GM04503 (cell line): ENCODE measurements at regions not wholly inside any gene's neighbourhood (a gene's known extent, or its start where the extent isn't known, plus 50 kb on each side); places are given as distances from the start of the nearest gene placed in this dataset.

Experiments used
- DNase-seq: peaks from one replicate; pipeline ENCODE4 v3.0.0-alpha.2; 2012; ENCODE audit warnings: low read depth

GRCh38 chr4:62360156-62360545 lies 1160.0 kb downstream of the ADGRL3 start:
- DNase-seq: no peak

- DNase-seq: no peak
Measured at GRCh38 chr4:62359441-62360155, 1159.5 kb downstream of the ADGRL3 start.

GRCh38 chr4:62344915-62345314 lies 1144.8 kb downstream of the ADGRL3 start:
- DNase-seq: no peak

- DNase-seq: no peak
Measured at GRCh38 chr4:62344474-62344873, 1144.3 kb downstream of the ADGRL3 start.

- DNase-seq: no peak
Measured at GRCh38 chr4:62342346-62342745, 1142.2 kb downstream of the ADGRL3 start.

GRCh38 chr4:62328526-62328925 lies 1128.4 kb downstream of the ADGRL3 start:
- DNase-seq: no peak

GRCh38 chr4:62327612-62328297 lies 1127.6 kb downstream of the ADGRL3 start:
- no peak for DNase-seq

GRCh38 chr4:62324215-62324614 lies 1124.1 kb downstream of the ADGRL3 start:
- no peak for DNase-seq

- DNase-seq: no peak
Measured at GRCh38 chr4:62320612-62321011, 1120.5 kb downstream of the ADGRL3 start.

GRCh38 chr4:62302710-62303109 lies 1102.6 kb downstream of the ADGRL3 start:
- no peak for DNase-seq

- DNase-seq: no peak
Measured at GRCh38 chr4:62301500-62301899, 1101.4 kb downstream of the ADGRL3 start.

GRCh38 chr4:62293551-62293950 lies 1093.4 kb downstream of the ADGRL3 start:
- no peak for DNase-seq

GRCh38 chr4:62292911-62293310 lies 1092.8 kb downstream of the ADGRL3 start:
- no peak for DNase-seq

- no peak for DNase-seq
Measured at GRCh38 chr4:62288808-62289541, 1088.8 kb downstream of the ADGRL3 start.

- DNase-seq: no peak
Measured at GRCh38 chr4:62285026-62285425, 1084.9 kb downstream of the ADGRL3 start.

GRCh38 chr4:62279689-62280088 lies 1079.6 kb downstream of the ADGRL3 start:
- no peak for DNase-seq

GRCh38 chr4:62275470-62275869 lies 1075.3 kb downstream of the ADGRL3 start:
- no peak for DNase-seq

- no peak for DNase-seq
Measured at GRCh38 chr4:62274782-62275181, 1074.7 kb downstream of the ADGRL3 start.

- no peak for DNase-seq
Measured at GRCh38 chr4:62271107-62271506, 1071.0 kb downstream of the ADGRL3 start.

GRCh38 chr4:62269918-62270317 lies 1069.8 kb downstream of the ADGRL3 start:
- DNase-seq: no peak

- DNase-seq: no peak
Measured at GRCh38 chr4:62263454-62263853, 1063.3 kb downstream of the ADGRL3 start.

- DNase-seq: no peak
Measured at GRCh38 chr4:62262676-62263075, 1062.5 kb downstream of the ADGRL3 start.

- DNase-seq: no peak
Measured at GRCh38 chr4:62260254-62260653, 1060.1 kb downstream of the ADGRL3 start.
